ENCODE measurements at regions not wholly inside any gene's neighbourhood (a gene's known extent, or its start where the extent isn't known, plus 50 kb on each side); places are given as distances from the start of the nearest gene placed in this dataset.
A peak's percentile ranks its signal among the peaks of the same experiment; 100 is the strongest.

DNA sequence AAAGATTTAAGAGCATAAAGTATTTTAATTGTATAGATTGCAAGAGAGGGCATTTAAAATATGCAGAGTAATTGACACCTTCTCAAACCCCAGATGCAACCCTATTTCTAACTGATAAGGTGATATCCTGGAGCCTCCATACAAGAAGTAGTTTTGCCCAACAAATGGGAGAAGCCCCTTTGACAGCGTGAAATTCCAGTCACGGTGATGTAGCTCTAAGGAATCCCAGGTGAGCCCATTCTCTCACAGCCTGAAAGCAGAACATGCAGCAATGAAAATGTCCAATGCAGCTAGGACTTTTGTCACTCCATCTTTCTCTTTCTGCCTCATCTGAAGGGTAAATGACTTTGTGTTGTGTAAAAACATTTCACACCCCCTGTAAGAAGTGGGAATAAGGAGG lies 96.4 kb downstream of the TMEM212 start:
- Histone ChIP-seq H3K9me3 (ENCODE audit: low read depth) (no peaks in the 10 kb centered on the region), H3K27ac (no peak overlapping the region), H3K4me1 (ENCODE audit: insufficient read depth) (no peaks in the 10 kb centered on the region), H3K36me3 (ENCODE audit: low read depth) (no peaks in the 10 kb centered on the region), H3K4me3 (no peak overlapping the region), H3K79me2 (ENCODE audit: insufficient read depth) (no peaks in the 10 kb centered on the region), H2AFZ (no peak overlapping the region), H3K27me3 (replicated peaks; ENCODE audit: insufficient read depth) (no peaks in the 10 kb centered on the region), H3K9me2 (ENCODE audit: insufficient read depth) (no peaks in the 10 kb centered on the region), H3K4me2 (ENCODE audit: unreplicated experiment) (no peak overlapping the region), H3F3A (ENCODE audit: insufficient read depth) (0 out of 2 replicates have a peak, but pooled peaks cover 5% of the 10 kb centered on the region), H3K9ac (no peak overlapping the region), H4K20me1 (ENCODE audit: insufficient read depth) (no peaks in the 10 kb centered on the region)
- 89 to 98% methylated on average over 2 of the region's 2 CpGs for WGBS, 2 experiments (ENCODE audit: low coverage in 1 of 2, low lambda C conversion rate in 2 of 2, missing lambda C conversion rate in 2 of 2)
- no peak for DNase-seq
- TF ChIP-seq EZH2phosphoT487 (IDR thresholded peaks at IDR 0.05; ENCODE audit: insufficient read depth, low read depth) (no peak), EZH2 (IDR thresholded peaks at IDR 0.05; ENCODE audit: insufficient read depth, poor library complexity, severe bottlenecking) (no peak)
- in situ Hi-C loops (cut with MboI): no loop called here

- Histone ChIP-seq H3K9me2 (ENCODE audit: insufficient read depth) (no peaks in the 10 kb centered on the region), H2AFZ (no peak overlapping the region), H3K4me2 (ENCODE audit: unreplicated experiment) (no peak overlapping the region), H3K27ac (no peak overlapping the region), H3K36me3 (ENCODE audit: low read depth) (no peaks in the 10 kb centered on the region), H3K4me3 (no peak overlapping the region), H3K9me3 (ENCODE audit: low read depth) (no peaks in the 10 kb centered on the region), H3K9ac (no peak overlapping the region), H3K27me3 (replicated peaks; ENCODE audit: insufficient read depth) (no peaks in the 10 kb centered on the region), H4K20me1 (ENCODE audit: insufficient read depth) (no peaks in the 10 kb centered on the region), H3F3A (ENCODE audit: insufficient read depth) (0 out of 2 replicates have a peak, but pooled peaks cover 5% of the 10 kb centered on the region), H3K79me2 (ENCODE audit: insufficient read depth) (no peaks in the 10 kb centered on the region), H3K4me1 (ENCODE audit: insufficient read depth) (no peaks in the 10 kb centered on the region)
- no peak for TF ChIP-seq EZH2 (IDR thresholded peaks at IDR 0.05; ENCODE audit: insufficient read depth, poor library complexity, severe bottlenecking)
- no peak for TF ChIP-seq EZH2phosphoT487 (IDR thresholded peaks at IDR 0.05; ENCODE audit: insufficient read depth, low read depth)
- WGBS, 2 experiments (ENCODE audit: low coverage in 1 of 2, low lambda C conversion rate in 2 of 2, missing lambda C conversion rate in 2 of 2): 37 to 48% methylated on average over 4 of the region's 4 CpGs
- in situ Hi-C loops (cut with MboI): no loop called here
- DNase-seq: no peak
Measured at GRCh38 chr3:171940151-171940649, 97.1 kb downstream of the TMEM212 start.

- H3K79me2 ChIP-seq (ENCODE audit: insufficient read depth): no peaks in the 10 kb centered on the region
- TF ChIP-seq EZH2 (IDR thresholded peaks at IDR 0.05; ENCODE audit: insufficient read depth, poor library complexity, severe bottlenecking) (no peak), EZH2phosphoT487 (IDR thresholded peaks at IDR 0.05; ENCODE audit: insufficient read depth, low read depth) (no peak)
- DNase-seq: no peak
- H3K9ac ChIP-seq: no peak overlapping the region
- no peak overlapping the region for H3K4me2 ChIP-seq (ENCODE audit: unreplicated experiment)
- 92 to 94% methylated on average over 17 of the region's 17 CpGs for WGBS, 2 experiments (ENCODE audit: low coverage in 1 of 2, low lambda C conversion rate in 2 of 2, missing lambda C conversion rate in 2 of 2)
- H3K27me3 ChIP-seq (replicated peaks; ENCODE audit: insufficient read depth): no peaks in the 10 kb centered on the region
- no peaks in the 10 kb centered on the region for H3K36me3 ChIP-seq (ENCODE audit: low read depth)
- no peaks in the 10 kb centered on the region for H3K4me1 ChIP-seq (ENCODE audit: insufficient read depth)
- H3F3A ChIP-seq (ENCODE audit: insufficient read depth): no peaks in the 10 kb centered on the region
- H4K20me1 ChIP-seq (ENCODE audit: insufficient read depth): no peaks in the 10 kb centered on the region
- H3K9me2 ChIP-seq (ENCODE audit: insufficient read depth): no peaks in the 10 kb centered on the region
- in situ Hi-C loops (cut with MboI): no loop called here
- H3K9me3 ChIP-seq (ENCODE audit: low read depth): no peaks in the 10 kb centered on the region
- H3K4me3 ChIP-seq: no peak overlapping the region
- H2AFZ ChIP-seq: no peak overlapping the region
- no peak overlapping the region for H3K27ac ChIP-seq
Measured at GRCh38 chr3:171943262-171944117, 95.9 kb upstream of the FNDC3B start.

- Histone ChIP-seq H3K27me3 (replicated peaks; ENCODE audit: insufficient read depth) (no peaks in the 10 kb centered on the region), H3K4me3 (no peak overlapping the region), H3K27ac (no peak overlapping the region), H3K79me2 (ENCODE audit: insufficient read depth) (no peaks in the 10 kb centered on the region), H3K9ac (no peak overlapping the region), H2AFZ (peak overlapping the region; percentile 63), H3K4me2 (ENCODE audit: unreplicated experiment) (no peak overlapping the region), H3K9me2 (ENCODE audit: insufficient read depth) (no peaks in the 10 kb centered on the region), H3K4me1 (ENCODE audit: insufficient read depth) (no peaks in the 10 kb centered on the region), H3F3A (ENCODE audit: insufficient read depth) (no peaks in the 10 kb centered on the region), H3K36me3 (ENCODE audit: low read depth) (no peaks in the 10 kb centered on the region), H3K9me3 (ENCODE audit: low read depth) (no peaks in the 10 kb centered on the region), H4K20me1 (ENCODE audit: insufficient read depth) (no peaks in the 10 kb centered on the region)
- in situ Hi-C loops (cut with MboI): no loop called here
- no peak for TF ChIP-seq EZH2phosphoT487 (IDR thresholded peaks at IDR 0.05; ENCODE audit: insufficient read depth, low read depth)
- no peak for TF ChIP-seq EZH2 (IDR thresholded peaks at IDR 0.05; ENCODE audit: insufficient read depth, poor library complexity, severe bottlenecking)
- WGBS, 2 experiments (ENCODE audit: low coverage in 1 of 2, low lambda C conversion rate in 2 of 2, missing lambda C conversion rate in 2 of 2): 45 to 46% methylated on average over 6 of the region's 6 CpGs
- no peak for DNase-seq
Measured at GRCh38 chr3:171944118-171945016, 95.0 kb upstream of the FNDC3B start.

Data from GM23248 (cell line).